ENCODE measurements at regions not wholly inside any gene's neighbourhood (a gene's known extent, or its start where the extent isn't known, plus 50 kb on each side); places are given as distances from the start of the nearest gene placed in this dataset.

- TF ChIP-seq TAF1 (IDR thresholded peaks at IDR 0.05; ENCODE audit: borderline replicate concordance, low read depth, low read length) (no peak), POLR2A (IDR thresholded peaks at IDR 0.05; ENCODE audit: low read depth, low read length) (no peak)
These were observed 59.9 kb upstream of the IL2 start for GRCh38 chr4:122516376-122516775.

Data from GM12892 (cell line).